GM18505 (cell line): ENCODE measurements at regions not wholly inside any gene's neighbourhood (a gene's known extent, or its start where the extent isn't known, plus 50 kb on each side); places are given as distances from the start of the nearest gene placed in this dataset.

Experiments used
- ATAC-seq: cut with Tn5 transposase; IDR thresholded peaks from one replicate; pipeline ENCODE4 v1.9.1; 2021; ENCODE audit not compliant: unreplicated experiment
- POLR2A ChIP-seq: IDR thresholded peaks from 4 replicates; pipeline ENCODE4 v1.6.1; 2011; ENCODE audit warnings: borderline replicate concordance; ENCODE audit not compliant: insufficient read depth, insufficient read length; ENCODE audit errors: extremely low read depth

DNA sequence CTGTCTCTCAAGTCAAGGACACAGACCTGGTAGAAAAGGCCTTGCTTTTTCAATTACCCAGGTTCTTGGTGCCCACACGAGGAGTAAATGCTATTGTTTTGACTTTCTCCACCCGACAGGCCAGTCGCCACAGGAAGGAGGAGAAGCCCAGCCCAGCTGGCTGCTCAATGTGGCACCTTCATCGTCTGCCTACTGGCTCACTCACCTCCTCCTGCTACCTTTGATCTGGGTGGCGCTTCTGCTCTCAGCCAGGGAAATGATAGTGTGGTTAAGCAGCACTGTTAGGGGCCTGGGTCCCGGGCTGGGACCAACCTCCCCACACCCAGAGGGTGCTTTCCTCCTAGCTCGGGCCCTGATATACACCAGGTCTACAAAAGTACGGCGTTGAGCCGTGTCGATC lies 75.0 kb upstream of the FZD10 start:
- ATAC-seq: no peak
- TF ChIP-seq POLR2A: no peak

- no peak for ATAC-seq
- no peak for TF ChIP-seq POLR2A
Observed at GRCh38 chr12:130088504-130088903, 73.8 kb upstream of the FZD10 start.

- no peak for ATAC-seq
- no peak for TF ChIP-seq POLR2A
Observed at GRCh38 chr12:130090542-130090941, 71.7 kb upstream of the FZD10 start.

DNA sequence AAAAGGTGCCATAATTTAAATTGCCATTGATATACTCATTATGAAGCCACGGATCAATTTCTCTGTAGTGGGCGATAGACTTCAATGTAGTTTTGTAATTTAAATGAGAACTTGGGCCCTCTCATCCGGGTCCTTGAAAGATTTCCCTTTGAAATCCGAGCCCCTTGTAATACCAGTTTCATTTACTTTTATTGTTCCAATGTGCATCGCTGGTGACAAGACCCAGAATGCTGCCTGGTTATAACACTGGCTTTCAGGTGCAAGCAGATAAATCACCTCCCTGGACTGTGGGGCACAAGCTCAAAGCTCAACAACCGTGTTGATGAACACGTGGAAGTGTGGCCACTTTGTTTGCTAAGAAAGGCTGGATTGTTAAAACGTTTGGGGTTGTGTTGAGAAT lies 68.9 kb upstream of the FZD10 start:
- no peak for ATAC-seq
- TF ChIP-seq POLR2A: no peak

- TF ChIP-seq POLR2A: no peak
- no peak for ATAC-seq
Observed at GRCh38 chr12:130097342-130097741, 64.9 kb upstream of the FZD10 start.

DNA sequence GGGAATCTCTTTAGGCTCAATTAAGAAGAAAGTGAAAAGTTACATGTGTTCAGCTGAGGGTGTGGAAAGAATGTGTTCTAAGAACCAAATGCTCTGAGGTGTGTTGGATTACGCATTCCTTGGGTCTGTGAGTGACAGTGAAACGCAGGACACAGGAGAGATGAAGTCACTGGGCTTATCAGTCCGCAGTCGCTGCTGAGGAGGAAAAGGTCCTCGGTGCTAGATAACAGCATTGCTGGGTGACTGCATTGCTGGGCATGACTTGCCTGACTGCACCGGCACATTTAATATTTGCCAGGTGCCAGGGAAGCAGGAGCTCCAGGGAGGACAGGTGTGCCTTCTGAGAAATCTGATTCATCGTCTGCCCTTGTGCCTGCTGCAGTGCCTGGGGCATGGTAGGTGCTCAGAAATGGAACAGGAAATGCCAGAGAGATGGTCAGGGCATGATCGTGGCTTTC lies 64.4 kb upstream of the FZD10 start:
- TF ChIP-seq POLR2A: no peak
- no peak for ATAC-seq

- ATAC-seq: no peak
Observed at GRCh38 chr12:130098301-130099005, 63.8 kb upstream of the FZD10 start.

DNA sequence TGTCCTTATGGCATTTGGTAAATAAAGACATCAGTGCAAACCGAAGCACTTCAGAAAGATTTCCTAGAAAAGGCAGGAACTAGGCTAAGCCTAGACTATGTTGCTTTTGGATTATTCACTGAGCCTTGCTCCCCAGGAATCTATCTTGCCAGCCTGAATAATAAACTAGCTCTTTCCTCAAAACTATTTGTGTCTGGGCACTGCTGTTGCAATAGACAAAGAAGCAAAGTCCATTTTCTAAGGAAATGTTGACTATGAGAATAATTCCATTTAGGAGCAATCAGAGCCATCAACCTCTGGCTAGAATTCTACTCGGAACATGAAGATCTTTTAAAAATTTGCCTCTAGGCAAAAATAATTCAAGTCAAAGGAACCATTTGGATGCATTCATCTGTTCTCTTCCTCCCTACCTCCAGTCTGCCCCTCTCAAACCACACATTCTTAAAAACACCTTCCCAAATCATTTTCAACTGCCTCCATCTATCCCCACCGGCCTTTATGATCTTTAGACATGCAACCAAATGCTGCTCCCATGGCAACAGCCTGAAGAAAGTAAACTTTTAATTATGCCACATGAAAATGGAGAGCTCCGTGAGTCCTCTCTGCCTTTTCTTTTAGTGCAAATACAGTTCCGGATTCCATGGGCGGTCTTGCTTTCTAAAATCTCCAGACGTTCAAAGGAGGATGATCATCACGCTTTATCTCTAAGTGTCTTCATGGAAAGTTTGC lies 61.5 kb upstream of the FZD10 start:
- no peak for TF ChIP-seq POLR2A
- ATAC-seq: no peak

More at GRCh38 chr12:130098301-130099005, 63.8 kb upstream of the FZD10 start:
- no peak for TF ChIP-seq POLR2A

DNA sequence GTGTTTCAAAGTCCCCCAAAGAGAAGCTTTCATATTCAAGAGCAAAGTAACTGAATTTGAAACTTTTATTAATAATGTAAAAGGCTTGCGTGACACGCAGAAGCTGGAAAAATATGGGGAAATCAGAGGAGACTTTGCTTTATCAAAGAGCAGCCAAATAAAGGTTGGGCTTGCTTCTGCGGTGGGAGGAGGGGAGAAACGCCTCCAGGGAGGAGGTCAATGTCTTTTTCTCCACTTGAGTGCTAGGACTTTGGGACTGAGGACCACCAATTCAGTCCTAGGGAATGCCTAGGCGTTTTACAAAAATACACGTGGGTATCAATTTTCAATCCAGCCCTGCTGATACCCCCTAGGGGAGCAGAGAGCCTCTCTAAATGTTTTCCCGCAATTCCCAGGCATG lies 60.9 kb upstream of the FZD10 start:
- no peak for TF ChIP-seq POLR2A
- ATAC-seq: no peak

- TF ChIP-seq POLR2A: no peak
- no peak for ATAC-seq
Observed at GRCh38 chr12:130102266-130102665, 60.0 kb upstream of the FZD10 start.

GRCh38 chr12:130104571-130105106 lies 57.6 kb upstream of the FZD10 start:
- no peak for ATAC-seq
- no peak for TF ChIP-seq POLR2A

DNA sequence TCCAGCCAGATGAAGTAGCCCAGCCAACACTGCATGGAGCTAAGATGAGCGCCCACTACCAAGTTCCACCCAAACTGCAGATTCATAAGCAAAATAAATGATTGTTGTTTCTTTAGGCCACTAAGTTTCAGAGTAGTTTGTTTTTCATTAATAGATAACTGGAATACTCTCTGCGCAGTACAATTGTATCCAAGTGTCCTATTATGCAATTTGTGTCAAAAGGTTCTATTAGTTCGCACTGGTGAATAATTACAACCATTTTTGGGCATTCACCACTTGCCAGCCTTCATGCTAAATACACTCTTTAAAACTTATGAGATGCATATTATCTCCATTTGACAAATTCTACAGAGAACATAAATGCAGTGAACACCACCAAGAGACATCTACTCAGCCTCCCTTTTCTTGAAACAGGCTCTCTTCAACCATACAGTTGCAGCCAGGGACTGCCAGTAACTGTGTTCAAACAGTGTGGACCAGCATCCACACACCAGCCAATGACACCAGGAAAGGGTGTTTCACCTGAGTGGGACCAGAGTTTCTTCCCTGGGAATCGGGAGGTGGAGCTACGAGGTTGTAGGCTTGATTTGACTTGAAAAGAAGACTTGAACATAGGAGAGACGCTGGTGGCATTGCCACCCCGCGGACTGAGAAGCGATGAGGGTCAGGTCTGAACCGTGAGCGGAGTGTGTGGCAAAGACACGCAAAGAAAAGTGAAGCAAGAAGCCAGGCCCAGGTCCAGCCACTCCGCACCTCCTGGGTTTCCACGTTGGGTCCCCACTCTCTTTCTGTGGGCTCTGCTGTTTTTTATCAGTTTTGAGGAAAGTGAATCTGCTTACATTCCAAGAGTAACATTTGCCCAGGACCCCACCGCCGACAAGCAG lies 53.0 kb upstream of the FZD10 start:
- ATAC-seq: no peak
- no peak for TF ChIP-seq POLR2A

DNA sequence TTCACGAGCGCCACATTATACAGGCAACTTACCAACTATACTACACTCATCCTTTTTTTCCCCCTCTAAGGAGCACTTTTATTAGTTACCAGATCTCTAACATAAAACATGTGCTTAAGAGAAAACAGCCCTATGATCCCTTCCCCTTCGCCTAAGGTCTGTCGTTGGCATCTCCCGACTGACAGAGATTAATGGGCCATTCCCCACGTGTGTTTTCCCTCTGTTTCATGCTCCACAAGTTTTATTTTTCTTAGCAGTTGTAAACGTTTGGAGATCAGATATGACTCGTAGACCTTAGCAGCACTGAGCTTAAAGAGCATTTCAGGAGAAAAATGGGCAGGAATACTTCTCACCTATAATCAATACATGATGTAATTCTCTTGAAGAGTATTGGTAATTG lies 51.4 kb upstream of the FZD10 start:
- no peak for ATAC-seq
- TF ChIP-seq POLR2A: no peak

DNA sequence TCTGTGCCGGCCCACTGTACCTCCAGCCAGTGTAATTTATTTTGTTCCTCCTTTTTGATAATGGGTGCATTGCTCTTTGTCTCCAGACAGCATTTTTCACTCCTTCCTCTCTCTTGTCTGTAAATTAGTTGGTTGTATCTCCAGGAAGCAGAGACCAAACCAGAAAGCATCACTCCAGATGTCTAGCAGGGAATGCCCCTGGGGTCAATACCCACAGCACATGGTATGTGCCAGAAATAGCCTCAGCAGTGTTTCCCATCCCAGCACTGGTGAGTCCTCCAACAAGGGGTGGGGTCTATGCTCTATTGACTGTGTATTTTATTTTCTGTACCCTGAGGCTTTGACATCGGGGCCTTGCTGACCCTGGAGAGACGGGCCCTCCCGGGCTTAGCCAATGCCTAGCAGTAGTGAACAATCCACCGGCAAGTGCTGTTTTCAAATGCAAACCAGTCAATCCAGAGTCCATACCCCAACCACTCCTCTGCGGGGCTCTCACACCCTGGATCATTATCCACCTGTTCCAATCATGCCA lies 50.2 kb upstream of the FZD10 start:
- TF ChIP-seq POLR2A: no peak
- ATAC-seq: no peak
